ENCODE measurements at regions not wholly inside any gene's neighbourhood (a gene's known extent, or its start where the extent isn't known, plus 50 kb on each side); places are given as distances from the start of the nearest gene placed in this dataset.

DNA sequence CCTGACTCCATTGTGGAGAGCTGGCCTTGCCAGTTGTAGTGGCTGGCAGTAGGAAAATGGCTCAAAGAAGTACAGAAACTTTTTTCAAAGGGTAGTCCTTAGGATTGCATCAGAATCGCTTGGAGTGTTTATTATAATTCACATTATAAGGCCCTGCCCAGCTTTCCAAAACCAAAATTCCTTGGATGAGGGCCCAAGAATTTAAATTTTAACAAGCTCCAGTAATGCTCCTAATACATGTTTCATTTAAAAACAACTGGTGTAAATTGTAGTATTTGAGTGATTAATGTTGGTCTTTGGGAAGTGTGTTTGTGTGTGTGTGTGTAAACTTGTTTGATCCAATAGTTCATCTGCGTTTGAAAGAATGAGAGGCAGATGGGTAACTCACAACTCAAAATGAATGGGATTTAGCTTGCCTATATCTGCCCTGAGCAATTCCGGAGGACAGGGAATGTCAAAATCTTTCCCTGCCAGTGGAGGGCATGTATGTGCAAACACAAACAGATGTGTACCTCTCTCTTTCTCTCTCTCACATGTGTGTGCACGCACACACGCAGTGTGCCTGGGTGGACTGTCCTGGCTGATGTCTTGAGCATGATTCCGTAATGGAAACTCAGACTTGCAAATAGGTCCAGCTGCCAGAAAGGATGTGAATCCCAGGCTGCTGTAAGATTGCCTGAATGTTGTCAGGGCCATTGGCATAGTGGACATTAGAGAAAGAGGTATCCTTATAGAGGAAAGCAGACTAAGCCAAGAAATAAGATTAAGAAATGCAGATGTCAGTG lies 293.1 kb downstream of the LMX1A start:
- TF ChIP-seq CTCF (IDR thresholded peaks at IDR 0.05; ENCODE audit: low read depth, low read length), result no peak
- no peak for TF ChIP-seq EZH2phosphoT487 (IDR thresholded peaks at IDR 0.05; ENCODE audit: low read depth)

Data from OCI-LY3 (cell line).